SK-N-SH treated with all-trans-retinoic acid at 6 μM for 48 hours (cell line): ENCODE measurements at regions not wholly inside any gene's neighbourhood (a gene's known extent, or its start where the extent isn't known, plus 50 kb on each side); places are given as distances from the start of the nearest gene placed in this dataset.

Source experiments
- ATAC-seq: fragments of 200-7000 bp; cut with Tn5 transposase; 3 replicates; pipeline ENCODE4 v1.9.1; 2020; ENCODE audit warnings: mild to moderate bottlenecking, moderate library complexity
- ARNTL ChIP-seq: fragments of 450-650 bp; formaldehyde crosslinking; IDR thresholded peaks from 2 replicates; pipeline ENCODE4 v1.5.0; 2020; ENCODE audit warnings: low read depth, mild to moderate bottlenecking, moderate library complexity, borderline replicate concordance
- BACH2 ChIP-seq: fragments of 250-450 bp; sonication (Bioruptor Pico); IDR thresholded peaks from 2 replicates; pipeline ENCODE4 v1.9.0; 2021; ENCODE audit warnings: mild to moderate bottlenecking, borderline replicate concordance
- CSDC2 ChIP-seq: fragments of 250-450 bp; sonication (Bioruptor Pico); IDR thresholded peaks from 2 replicates; pipeline ENCODE4 v1.5.0; 2020; ENCODE audit warnings: mild to moderate bottlenecking, moderate library complexity
- ESRRG ChIP-seq: fragments of 250-450 bp; sonication (Bioruptor Pico); IDR thresholded peaks from 2 replicates; pipeline ENCODE4 v1.6.1; 2021; ENCODE audit warnings: mild to moderate bottlenecking
- GLIS3 ChIP-seq: fragments of 250-450 bp; sonication (Bioruptor Pico); IDR thresholded peaks from 2 replicates; pipeline ENCODE4 v1.5.0; 2020; ENCODE audit warnings: mild to moderate bottlenecking, moderate library complexity
- ISL1 ChIP-seq: fragments of 250-450 bp; sonication (Bioruptor Pico); IDR thresholded peaks from 2 replicates; pipeline ENCODE4 v2.1.2; 2022; ENCODE audit warnings: mild to moderate bottlenecking, moderate library complexity
- PPARA ChIP-seq: fragments of 250-450 bp; sonication (Bioruptor Pico); IDR thresholded peaks from 2 replicates; pipeline ENCODE4 v1.5.0; 2020; ENCODE audit warnings: mild to moderate bottlenecking, borderline replicate concordance
- RARB ChIP-seq: fragments of 250-450 bp; sonication (Bioruptor Pico); IDR thresholded peaks from 2 replicates; pipeline ENCODE4 v1.8.0; 2021; ENCODE audit warnings: mild to moderate bottlenecking, moderate library complexity
- SNAI2 ChIP-seq: fragments of 250-450 bp; sonication (Bioruptor Pico); IDR thresholded peaks from 2 replicates; pipeline ENCODE4 v1.5.0; 2020; ENCODE audit warnings: mild to moderate bottlenecking, moderate library complexity
- TOX ChIP-seq: fragments of 250-450 bp; sonication (Bioruptor Pico); IDR thresholded peaks from 2 replicates; pipeline ENCODE4 v1.8.0; 2021; ENCODE audit warnings: mild to moderate bottlenecking, moderate library complexity, borderline replicate concordance
- ZC3H10 ChIP-seq: fragments of 250-450 bp; sonication (Bioruptor Pico); IDR thresholded peaks from 2 replicates; pipeline ENCODE4 v1.5.1; 2021; ENCODE audit warnings: mild to moderate bottlenecking, moderate library complexity
- ZFP3 ChIP-seq: fragments of 250-450 bp; sonication (Bioruptor Pico); IDR thresholded peaks from 2 replicates; pipeline ENCODE4 v1.5.0; 2020; ENCODE audit warnings: mild to moderate bottlenecking, moderate library complexity
- ZFP30 ChIP-seq: fragments of 450-650 bp; formaldehyde crosslinking; IDR thresholded peaks from 2 replicates; pipeline ENCODE4 v1.5.0; 2022; ENCODE audit warnings: mild to moderate bottlenecking, moderate library complexity
- ZNF70 ChIP-seq: fragments of 450-650 bp; formaldehyde crosslinking; IDR thresholded peaks from 2 replicates; pipeline ENCODE4 v1.5.0; 2020; ENCODE audit warnings: mild to moderate bottlenecking, moderate library complexity
- ZNF8 ChIP-seq: fragments of 450-650 bp; formaldehyde crosslinking; IDR thresholded peaks from 2 replicates; pipeline ENCODE4 v1.5.0; 2020; ENCODE audit warnings: mild to moderate bottlenecking, moderate library complexity
- TF ChIP-seq, protein P1 (sequence below): fragments of 250-450 bp; sonication (Bioruptor Pico); IDR thresholded peaks from 2 replicates; pipeline ENCODE4 v1.5.0; 2020; ENCODE audit warnings: mild to moderate bottlenecking, moderate library complexity
- TF ChIP-seq, protein P2 (sequence below): fragments of 250-450 bp; sonication (Bioruptor Pico); IDR thresholded peaks from 2 replicates; pipeline ENCODE4 v1.5.1; 2020; ENCODE audit warnings: low read depth, mild to moderate bottlenecking, moderate library complexity
- TF ChIP-seq, protein P3 (sequence below): fragments of 250-450 bp; sonication (Bioruptor Pico); IDR thresholded peaks from 2 replicates; pipeline ENCODE4 v1.8.0; 2020; ENCODE audit warnings: mild to moderate bottlenecking, moderate library complexity, borderline replicate concordance
- TF ChIP-seq, protein P4 (sequence below): fragments of 250-450 bp; sonication (Bioruptor Pico); IDR thresholded peaks from 2 replicates; pipeline ENCODE4 v1.5.1; 2021; ENCODE audit warnings: mild to moderate bottlenecking, moderate library complexity
- TF ChIP-seq, protein P5 (sequence below): fragments of 250-450 bp; sonication (Bioruptor Pico); IDR thresholded peaks from 2 replicates; pipeline ENCODE4 v1.8.0; 2021; ENCODE audit warnings: low read depth, mild to moderate bottlenecking, moderate library complexity, borderline replicate concordance

DNA sequence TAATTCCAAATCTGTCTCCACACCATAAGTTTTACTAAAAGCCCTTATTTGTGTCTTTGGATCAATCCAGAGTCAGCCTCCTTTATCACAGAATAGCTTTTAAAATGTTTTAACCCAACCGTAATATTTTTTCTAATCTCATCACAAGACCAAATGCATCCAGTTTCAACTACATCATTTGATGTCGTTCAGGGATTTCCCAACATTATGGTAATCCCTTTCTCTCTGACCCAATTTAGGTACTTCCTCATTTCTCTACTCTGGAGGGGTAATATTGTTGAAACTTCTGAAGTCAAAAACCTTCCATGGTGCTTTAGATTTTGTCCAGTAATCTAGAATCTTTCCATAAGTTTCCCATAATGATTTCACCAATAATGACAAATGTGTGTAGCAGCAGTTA, 596.8 kb downstream of the SOX5 start (continued):
- TF ChIP-seq TOX (no peak), CSDC2 (CRISPR knock-in tag) (no peak), RARB (CRISPR knock-in tag) (no peak), ZFP3 (no peak), BACH2 (CRISPR knock-in tag) (no peak), ZNF70 (CRISPR knock-in tag) (no peak), ISL1 (CRISPR knock-in tag) (no peak), ARNTL (CRISPR knock-in tag) (no peak)
- TF ChIP-seq, protein P1, sequence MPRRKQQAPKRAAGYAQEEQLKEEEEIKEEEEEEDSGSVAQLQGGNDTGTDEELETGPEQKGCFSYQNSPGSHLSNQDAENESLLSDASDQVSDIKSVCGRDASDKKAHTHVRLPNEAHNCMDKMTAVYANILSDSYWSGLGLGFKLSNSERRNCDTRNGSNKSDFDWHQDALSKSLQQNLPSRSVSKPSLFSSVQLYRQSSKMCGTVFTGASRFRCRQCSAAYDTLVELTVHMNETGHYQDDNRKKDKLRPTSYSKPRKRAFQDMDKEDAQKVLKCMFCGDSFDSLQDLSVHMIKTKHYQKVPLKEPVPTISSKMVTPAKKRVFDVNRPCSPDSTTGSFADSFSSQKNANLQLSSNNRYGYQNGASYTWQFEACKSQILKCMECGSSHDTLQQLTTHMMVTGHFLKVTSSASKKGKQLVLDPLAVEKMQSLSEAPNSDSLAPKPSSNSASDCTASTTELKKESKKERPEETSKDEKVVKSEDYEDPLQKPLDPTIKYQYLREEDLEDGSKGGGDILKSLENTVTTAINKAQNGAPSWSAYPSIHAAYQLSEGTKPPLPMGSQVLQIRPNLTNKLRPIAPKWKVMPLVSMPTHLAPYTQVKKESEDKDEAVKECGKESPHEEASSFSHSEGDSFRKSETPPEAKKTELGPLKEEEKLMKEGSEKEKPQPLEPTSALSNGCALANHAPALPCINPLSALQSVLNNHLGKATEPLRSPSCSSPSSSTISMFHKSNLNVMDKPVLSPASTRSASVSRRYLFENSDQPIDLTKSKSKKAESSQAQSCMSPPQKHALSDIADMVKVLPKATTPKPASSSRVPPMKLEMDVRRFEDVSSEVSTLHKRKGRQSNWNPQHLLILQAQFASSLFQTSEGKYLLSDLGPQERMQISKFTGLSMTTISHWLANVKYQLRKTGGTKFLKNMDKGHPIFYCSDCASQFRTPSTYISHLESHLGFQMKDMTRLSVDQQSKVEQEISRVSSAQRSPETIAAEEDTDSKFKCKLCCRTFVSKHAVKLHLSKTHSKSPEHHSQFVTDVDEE (CRISPR knock-in tag): no peak
- TF ChIP-seq, protein P2, sequence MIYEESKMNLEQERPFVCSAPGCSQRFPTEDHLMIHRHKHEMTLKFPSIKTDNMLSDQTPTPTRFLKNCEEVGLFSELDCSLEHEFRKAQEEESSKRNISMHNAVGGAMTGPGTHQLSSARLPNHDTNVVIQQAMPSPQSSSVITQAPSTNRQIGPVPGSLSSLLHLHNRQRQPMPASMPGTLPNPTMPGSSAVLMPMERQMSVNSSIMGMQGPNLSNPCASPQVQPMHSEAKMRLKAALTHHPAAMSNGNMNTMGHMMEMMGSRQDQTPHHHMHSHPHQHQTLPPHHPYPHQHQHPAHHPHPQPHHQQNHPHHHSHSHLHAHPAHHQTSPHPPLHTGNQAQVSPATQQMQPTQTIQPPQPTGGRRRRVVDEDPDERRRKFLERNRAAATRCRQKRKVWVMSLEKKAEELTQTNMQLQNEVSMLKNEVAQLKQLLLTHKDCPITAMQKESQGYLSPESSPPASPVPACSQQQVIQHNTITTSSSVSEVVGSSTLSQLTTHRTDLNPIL (CRISPR knock-in tag): no peak
- TF ChIP-seq, all 23 proteins: peak for 0

DNA sequence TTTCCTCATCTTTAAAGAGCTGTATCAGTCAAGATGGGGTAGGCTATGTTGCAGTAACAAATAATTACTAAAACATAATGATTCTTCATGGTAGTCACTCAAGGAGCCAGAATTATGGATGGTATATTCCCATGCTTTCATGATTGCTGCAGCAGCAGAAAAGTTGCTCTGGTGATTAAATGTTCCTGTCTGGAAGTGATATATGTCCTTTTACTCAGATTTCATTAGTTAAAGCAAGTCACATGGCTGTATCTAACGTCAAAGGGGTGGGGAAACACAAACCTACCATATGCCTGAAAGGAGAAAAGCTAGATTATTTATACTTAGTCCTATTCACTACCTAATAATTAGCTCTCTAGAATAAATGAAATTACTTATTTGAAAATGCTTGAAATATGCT, 594.7 kb downstream of the SOX5 start:
- TF ChIP-seq GLIS3 (CRISPR knock-in tag): no peak
- TF ChIP-seq ZNF70 (CRISPR knock-in tag): no peak
- TF ChIP-seq ZC3H10 (CRISPR knock-in tag): no peak
- TF ChIP-seq, protein P1 (CRISPR knock-in tag): no peak
- TF ChIP-seq, protein P3, sequence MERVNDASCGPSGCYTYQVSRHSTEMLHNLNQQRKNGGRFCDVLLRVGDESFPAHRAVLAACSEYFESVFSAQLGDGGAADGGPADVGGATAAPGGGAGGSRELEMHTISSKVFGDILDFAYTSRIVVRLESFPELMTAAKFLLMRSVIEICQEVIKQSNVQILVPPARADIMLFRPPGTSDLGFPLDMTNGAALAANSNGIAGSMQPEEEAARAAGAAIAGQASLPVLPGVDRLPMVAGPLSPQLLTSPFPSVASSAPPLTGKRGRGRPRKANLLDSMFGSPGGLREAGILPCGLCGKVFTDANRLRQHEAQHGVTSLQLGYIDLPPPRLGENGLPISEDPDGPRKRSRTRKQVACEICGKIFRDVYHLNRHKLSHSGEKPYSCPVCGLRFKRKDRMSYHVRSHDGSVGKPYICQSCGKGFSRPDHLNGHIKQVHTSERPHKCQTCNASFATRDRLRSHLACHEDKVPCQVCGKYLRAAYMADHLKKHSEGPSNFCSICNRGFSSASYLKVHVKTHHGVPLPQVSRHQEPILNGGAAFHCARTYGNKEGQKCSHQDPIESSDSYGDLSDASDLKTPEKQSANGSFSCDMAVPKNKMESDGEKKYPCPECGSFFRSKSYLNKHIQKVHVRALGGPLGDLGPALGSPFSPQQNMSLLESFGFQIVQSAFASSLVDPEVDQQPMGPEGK (CRISPR knock-in tag): no peak
- TF ChIP-seq, protein P4, sequence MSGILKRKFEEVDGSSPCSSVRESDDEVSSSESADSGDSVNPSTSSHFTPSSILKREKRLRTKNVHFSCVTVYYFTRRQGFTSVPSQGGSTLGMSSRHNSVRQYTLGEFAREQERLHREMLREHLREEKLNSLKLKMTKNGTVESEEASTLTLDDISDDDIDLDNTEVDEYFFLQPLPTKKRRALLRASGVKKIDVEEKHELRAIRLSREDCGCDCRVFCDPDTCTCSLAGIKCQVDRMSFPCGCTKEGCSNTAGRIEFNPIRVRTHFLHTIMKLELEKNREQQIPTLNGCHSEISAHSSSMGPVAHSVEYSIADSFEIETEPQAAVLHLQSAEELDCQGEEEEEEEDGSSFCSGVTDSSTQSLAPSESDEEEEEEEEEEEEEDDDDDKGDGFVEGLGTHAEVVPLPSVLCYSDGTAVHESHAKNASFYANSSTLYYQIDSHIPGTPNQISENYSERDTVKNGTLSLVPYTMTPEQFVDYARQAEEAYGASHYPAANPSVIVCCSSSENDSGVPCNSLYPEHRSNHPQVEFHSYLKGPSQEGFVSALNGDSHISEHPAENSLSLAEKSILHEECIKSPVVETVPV (CRISPR knock-in tag): no peak
- no peak for TF ChIP-seq ZNF8 (CRISPR knock-in tag)

DNA sequence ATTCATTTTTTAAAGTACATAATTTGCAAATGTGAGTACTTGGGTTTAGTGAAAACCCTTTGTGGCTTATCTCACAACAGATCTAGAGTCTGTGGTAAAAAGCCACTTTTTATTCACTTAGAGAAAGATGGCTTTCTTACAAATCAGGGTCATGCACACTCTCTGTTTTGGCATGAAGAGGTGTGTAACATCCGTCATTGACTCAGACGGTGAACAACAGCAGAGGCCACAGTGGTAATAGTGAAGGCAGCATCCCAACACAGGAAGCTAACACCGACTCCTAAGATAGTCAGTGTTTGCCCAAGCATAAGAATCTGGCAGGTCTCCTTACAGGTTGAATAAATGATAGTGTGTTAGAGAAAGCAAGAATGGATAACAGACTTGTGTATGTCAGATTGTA, 593.0 kb downstream of the SOX5 start:
- TF ChIP-seq CSDC2 (CRISPR knock-in tag) (no peak), ZFP3 (no peak), SNAI2 (no peak), PPARA (CRISPR knock-in tag) (no peak), TOX (no peak), ARNTL (CRISPR knock-in tag) (no peak), ZFP30 (CRISPR knock-in tag) (no peak), ZNF8 (CRISPR knock-in tag) (no peak), ESRRG (CRISPR knock-in tag) (no peak)
- TF ChIP-seq, protein P5, sequence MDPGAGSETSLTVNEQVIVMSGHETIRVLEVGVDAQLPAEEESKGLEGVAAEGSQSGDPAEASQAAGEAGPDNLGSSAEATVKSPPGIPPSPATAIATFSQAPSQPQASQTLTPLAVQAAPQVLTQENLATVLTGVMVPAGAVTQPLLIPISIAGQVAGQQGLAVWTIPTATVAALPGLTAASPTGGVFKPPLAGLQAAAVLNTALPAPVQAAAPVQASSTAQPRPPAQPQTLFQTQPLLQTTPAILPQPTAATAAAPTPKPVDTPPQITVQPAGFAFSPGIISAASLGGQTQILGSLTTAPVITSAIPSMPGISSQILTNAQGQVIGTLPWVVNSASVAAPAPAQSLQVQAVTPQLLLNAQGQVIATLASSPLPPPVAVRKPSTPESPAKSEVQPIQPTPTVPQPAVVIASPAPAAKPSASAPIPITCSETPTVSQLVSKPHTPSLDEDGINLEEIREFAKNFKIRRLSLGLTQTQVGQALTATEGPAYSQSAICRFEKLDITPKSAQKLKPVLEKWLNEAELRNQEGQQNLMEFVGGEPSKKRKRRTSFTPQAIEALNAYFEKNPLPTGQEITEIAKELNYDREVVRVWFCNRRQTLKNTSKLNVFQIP: no peak
- TF ChIP-seq, protein P2 (CRISPR knock-in tag): no peak
- TF ChIP-seq, protein P1 (CRISPR knock-in tag): no peak
- ATAC-seq: no peak

More for the DNA sequence above, 594.7 kb downstream of the SOX5 start:
- no peak for ATAC-seq
